ENCODE measurements at regions not wholly inside any gene's neighbourhood (a gene's known extent, or its start where the extent isn't known, plus 50 kb on each side); places are given as distances from the start of the nearest gene placed in this dataset.

DNA sequence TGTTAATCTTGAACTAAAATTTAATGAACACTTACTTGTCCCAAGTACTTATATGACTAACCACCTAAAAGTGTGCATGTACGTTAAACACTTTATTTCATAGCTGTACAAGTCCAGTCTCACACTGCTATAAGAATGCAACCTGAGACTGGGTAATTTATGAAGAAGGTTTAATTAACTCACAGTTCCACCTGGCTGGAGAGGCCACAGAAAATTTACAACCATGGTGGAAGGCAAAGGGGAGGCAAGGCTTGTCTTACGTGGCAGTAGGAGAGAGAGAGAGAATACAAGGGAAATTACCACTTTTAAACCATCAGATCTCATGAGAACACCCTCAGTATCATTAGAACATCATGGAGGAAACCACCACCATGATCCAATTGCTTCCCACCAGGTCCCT is 748.7 kb upstream of the HS3ST1 start:
- no peak overlapping the region for H3K4me3 ChIP-seq (ENCODE audit: low read length)
- no peaks in the 10 kb centered on the region for H3K36me3 ChIP-seq (ENCODE audit: insufficient read depth, low read length)
- no peaks in the 10 kb centered on the region for H3K4me1 ChIP-seq (ENCODE audit: insufficient read depth, low read length)
- WGBS: 100% methylated on average over 2 of the region's 2 CpGs
- no peak overlapping the region for H3K27ac ChIP-seq (ENCODE audit: low read depth, low read length)
- no peak overlapping the region for H3K9ac ChIP-seq (ENCODE audit: low read depth, low read length)
- H3K9me3 ChIP-seq (ENCODE audit: insufficient read depth, low read depth, low read length): no peaks in the 10 kb centered on the region
- no peaks in the 10 kb centered on the region for H3K27me3 ChIP-seq (ENCODE audit: insufficient read depth, low read length)

DNA sequence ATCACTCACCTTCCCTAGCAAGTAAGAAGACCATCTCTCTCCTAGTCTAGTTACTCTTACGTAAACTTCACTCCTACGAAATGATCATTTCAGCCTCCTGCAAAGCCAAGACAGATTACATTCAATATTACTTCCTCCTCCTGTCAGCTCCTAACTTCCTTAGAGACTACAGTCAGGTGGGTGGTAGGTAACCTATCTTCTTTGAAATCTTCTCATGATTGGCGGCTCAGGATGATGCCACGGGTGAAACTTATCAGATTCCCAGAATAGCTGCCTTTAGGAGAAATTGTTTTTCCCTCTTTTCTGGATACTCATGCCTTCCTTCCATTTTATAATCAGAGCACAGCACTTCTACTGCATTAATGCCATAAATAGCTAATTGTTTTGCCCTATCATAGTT is 744.8 kb upstream of the HS3ST1 start:
- no peaks in the 10 kb centered on the region for H3K36me3 ChIP-seq (ENCODE audit: insufficient read depth, low read length)
- WGBS: 96% methylated on average over 4 of the region's 4 CpGs
- no peaks in the 10 kb centered on the region for H3K9me3 ChIP-seq (ENCODE audit: insufficient read depth, low read depth, low read length)
- no peak overlapping the region for H3K4me3 ChIP-seq (ENCODE audit: low read length)
- no peak overlapping the region for H3K27ac ChIP-seq (ENCODE audit: low read depth, low read length)
- H3K4me1 ChIP-seq (ENCODE audit: insufficient read depth, low read length): peaks cover 3% of the 10 kb centered on the region; the same call in 1 of the 2 replicates
- no peaks in the 10 kb centered on the region for H3K27me3 ChIP-seq (ENCODE audit: insufficient read depth, low read length)
- no peak overlapping the region for H3K9ac ChIP-seq (ENCODE audit: low read depth, low read length)

DNA sequence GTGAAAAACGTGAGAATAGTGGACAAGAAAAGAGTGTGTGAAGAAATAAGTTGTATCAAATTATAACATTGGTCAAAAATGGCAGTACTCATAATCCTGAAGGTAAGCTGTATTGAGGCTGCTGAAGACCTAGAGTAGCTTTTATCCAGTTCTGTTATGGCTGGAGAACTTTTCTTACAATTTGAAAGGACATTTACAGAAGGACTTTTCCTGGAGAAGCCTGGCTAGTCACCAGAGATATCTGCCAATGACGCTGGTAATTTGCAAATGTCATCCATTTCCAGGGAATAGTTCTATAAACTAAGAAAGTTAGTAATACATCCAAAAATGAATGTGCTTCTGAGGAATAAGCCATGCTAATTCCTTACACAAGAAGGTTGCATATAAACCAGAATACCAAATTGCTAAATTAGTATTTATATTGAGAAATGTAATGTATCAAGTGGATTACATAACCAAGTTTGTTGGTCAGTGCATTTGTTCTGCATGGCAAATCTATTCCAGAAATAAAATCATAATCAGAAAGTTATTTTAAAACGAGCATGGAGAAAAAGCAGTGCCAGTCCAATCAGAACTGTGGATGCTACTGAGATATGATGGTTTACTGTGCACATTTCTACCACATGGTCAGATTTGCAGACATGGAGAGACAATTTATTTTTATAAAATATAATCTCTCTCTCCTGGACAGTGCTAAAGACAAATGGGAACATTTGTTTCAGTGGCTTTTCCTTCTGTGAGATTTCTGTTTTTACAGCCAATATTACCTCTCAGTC is 743.7 kb upstream of the HS3ST1 start:
- H3K9me3 ChIP-seq (ENCODE audit: insufficient read depth, low read depth, low read length): no peaks in the 10 kb centered on the region
- WGBS: 90% methylated on average over 3 of the region's 3 CpGs

DNA sequence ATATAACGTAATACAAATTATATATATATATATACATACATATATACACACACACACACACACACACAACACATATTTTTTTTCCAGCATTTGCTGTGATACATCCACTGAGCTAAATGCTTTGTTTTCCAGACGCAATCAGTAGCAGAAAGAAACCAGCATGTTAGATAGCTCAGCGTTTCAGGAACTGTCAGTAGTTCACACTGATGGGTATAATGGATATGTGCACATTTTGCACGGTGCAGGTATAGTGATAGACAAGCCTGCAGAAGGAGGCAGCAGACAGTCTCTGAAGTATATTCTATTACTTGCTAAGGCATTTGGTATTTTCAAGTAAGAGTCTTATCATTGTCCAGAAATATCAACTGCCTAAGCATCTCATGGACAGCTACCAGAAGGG is 741.6 kb upstream of the HS3ST1 start:
- WGBS: 99% methylated on average over 3 of the region's 4 CpGs
- no peaks in the 10 kb centered on the region for H3K9me3 ChIP-seq (ENCODE audit: insufficient read depth, low read depth, low read length)
- no peak overlapping the region for H3K9ac ChIP-seq (ENCODE audit: low read depth, low read length)
- no peak overlapping the region for H3K4me3 ChIP-seq (ENCODE audit: low read length)
- peaks cover 3% of the 10 kb centered on the region; the same call in 1 of the 2 replicates for H3K4me1 ChIP-seq (ENCODE audit: insufficient read depth, low read length)
- H3K36me3 ChIP-seq (ENCODE audit: insufficient read depth, low read length): no peaks in the 10 kb centered on the region
- no peaks in the 10 kb centered on the region for H3K27me3 ChIP-seq (ENCODE audit: insufficient read depth, low read length)
- no peak overlapping the region for H3K27ac ChIP-seq (ENCODE audit: low read depth, low read length)

More for the DNA sequence above, 743.7 kb upstream of the HS3ST1 start:
- Histone ChIP-seq H3K36me3 (ENCODE audit: insufficient read depth, low read length) (no peaks in the 10 kb centered on the region), H3K4me3 (ENCODE audit: low read length) (no peak overlapping the region), H3K4me1 (ENCODE audit: insufficient read depth, low read length) (peaks cover 3% of the 10 kb centered on the region; the same call in 1 of the 2 replicates), H3K27me3 (ENCODE audit: insufficient read depth, low read length) (no peaks in the 10 kb centered on the region), H3K9ac (ENCODE audit: low read depth, low read length) (no peak overlapping the region), H3K27ac (ENCODE audit: low read depth, low read length) (no peak overlapping the region)

DNA sequence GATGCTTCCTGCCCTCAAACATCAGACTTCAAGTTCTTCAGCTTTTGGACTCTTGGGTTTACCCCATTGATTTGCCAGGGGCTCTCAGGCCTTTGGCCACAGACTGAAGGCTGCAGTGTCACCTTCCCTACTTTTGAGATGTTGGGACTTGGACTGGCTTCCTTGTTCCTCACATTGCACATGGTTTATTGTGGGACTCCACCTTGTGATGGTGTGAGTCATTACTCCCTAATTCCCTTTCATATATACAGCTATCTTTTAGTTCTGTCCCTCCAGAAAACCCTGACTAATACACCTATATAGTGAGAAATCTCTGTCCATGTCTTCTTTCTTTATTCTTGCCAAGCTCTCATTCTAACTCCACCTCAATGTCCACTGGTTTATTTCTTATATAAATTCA is 736.9 kb upstream of the HS3ST1 start:
- H3K4me3 ChIP-seq (ENCODE audit: low read length): no peak overlapping the region
- no peaks in the 10 kb centered on the region for H3K9me3 ChIP-seq (ENCODE audit: insufficient read depth, low read depth, low read length)
- H3K27me3 ChIP-seq (ENCODE audit: insufficient read depth, low read length): no peaks in the 10 kb centered on the region
- no peak overlapping the region for H3K9ac ChIP-seq (ENCODE audit: low read depth, low read length)
- H3K27ac ChIP-seq (ENCODE audit: low read depth, low read length): no peak overlapping the region
- H3K36me3 ChIP-seq (ENCODE audit: insufficient read depth, low read length): no peaks in the 10 kb centered on the region
- no peaks in the 10 kb centered on the region; the same call in 1 of the 2 replicates for H3K4me1 ChIP-seq (ENCODE audit: insufficient read depth, low read length)

DNA sequence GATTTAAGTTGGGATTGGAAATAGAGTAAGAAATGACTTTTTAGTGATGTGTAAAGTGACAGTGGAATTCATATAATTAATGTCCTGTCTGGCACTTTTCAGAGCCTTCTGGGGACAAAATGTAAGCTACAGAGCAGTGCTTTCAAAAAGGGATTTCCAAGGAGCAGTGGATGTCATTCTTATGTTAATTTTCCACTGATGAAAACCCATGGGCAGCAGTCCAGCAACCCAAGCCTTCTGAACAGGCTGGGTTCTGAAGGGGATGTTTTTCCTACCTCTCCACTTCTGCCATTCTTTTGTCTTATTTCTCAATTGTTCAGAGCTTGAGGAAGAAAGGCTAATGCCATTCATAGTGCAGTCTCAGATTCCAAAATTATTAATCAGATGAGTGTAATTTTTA is 717.6 kb upstream of the HS3ST1 start:
- Histone ChIP-seq H3K4me3 (ENCODE audit: low read length) (no peak overlapping the region), H3K9ac (ENCODE audit: low read depth, low read length) (no peak overlapping the region), H3K9me3 (ENCODE audit: insufficient read depth, low read depth, low read length) (peaks cover 5% of the 10 kb centered on the region; the same call in 1 of the 2 replicates), H3K36me3 (ENCODE audit: insufficient read depth, low read length) (no peaks in the 10 kb centered on the region), H3K27me3 (ENCODE audit: insufficient read depth, low read length) (no peaks in the 10 kb centered on the region), H3K4me1 (ENCODE audit: insufficient read depth, low read length) (peaks cover 4% of the 10 kb centered on the region; the same call in 1 of the 2 replicates), H3K27ac (ENCODE audit: low read depth, low read length) (no peak overlapping the region)

DNA sequence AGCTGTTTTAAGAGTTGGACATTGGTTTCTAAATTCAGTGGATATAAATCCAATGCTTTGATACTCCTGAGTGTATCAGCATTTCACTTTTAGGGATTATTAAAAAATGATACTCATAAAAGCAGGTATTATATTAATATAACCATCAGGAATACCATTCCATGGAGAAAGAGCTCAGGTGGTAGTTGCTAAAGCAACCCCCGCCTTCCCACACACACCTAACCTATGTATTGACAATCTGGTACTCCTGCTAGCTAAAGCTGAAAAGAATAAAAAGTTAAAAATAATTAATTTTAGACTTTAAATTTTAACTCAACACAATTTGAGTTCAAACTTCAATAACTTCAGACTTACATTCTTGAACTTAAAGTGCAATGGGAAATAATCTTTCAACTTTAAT is 717.1 kb upstream of the HS3ST1 start:
- Histone ChIP-seq H3K27me3 (ENCODE audit: insufficient read depth, low read length) (no peaks in the 10 kb centered on the region), H3K9me3 (ENCODE audit: insufficient read depth, low read depth, low read length) (peaks cover 5% of the 10 kb centered on the region; the same call in 1 of the 2 replicates), H3K36me3 (ENCODE audit: insufficient read depth, low read length) (no peaks in the 10 kb centered on the region), H3K27ac (ENCODE audit: low read depth, low read length) (no peak overlapping the region), H3K4me3 (ENCODE audit: low read length) (no peak overlapping the region), H3K9ac (ENCODE audit: low read depth, low read length) (no peak overlapping the region), H3K4me1 (ENCODE audit: insufficient read depth, low read length) (peaks cover 4% of the 10 kb centered on the region; the same call in 1 of the 2 replicates)
- no CpG with 5 or more reads among the region's 1 CpG for WGBS

DNA sequence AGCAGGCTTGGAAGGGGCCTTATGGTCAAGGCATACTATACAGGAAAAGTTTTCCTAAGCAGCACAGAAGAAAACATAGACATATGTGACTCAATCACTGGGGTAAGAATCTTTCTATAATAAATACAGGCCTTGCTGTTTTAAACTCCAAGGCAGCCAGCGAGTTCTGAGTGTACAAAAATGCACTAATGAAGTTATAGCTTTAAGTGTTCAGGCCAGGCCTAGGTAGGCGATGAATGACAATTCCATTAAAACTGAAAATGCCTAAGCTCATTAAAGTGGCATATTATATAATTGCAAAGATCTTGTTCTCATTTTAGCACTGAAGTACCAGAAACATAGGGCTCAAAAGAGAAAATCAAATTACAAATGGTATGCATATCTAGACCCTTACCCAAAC is 716.4 kb upstream of the HS3ST1 start:
- Histone ChIP-seq H3K27ac (ENCODE audit: low read depth, low read length) (no peak overlapping the region), H3K36me3 (ENCODE audit: insufficient read depth, low read length) (no peaks in the 10 kb centered on the region), H3K4me1 (ENCODE audit: insufficient read depth, low read length) (peaks cover 4% of the 10 kb centered on the region; the same call in 1 of the 2 replicates), H3K4me3 (ENCODE audit: low read length) (no peak overlapping the region), H3K9ac (ENCODE audit: low read depth, low read length) (no peak overlapping the region), H3K27me3 (ENCODE audit: insufficient read depth, low read length) (no peaks in the 10 kb centered on the region), H3K9me3 (ENCODE audit: insufficient read depth, low read depth, low read length) (peaks cover 3% of the 10 kb centered on the region; the same call in 1 of the 2 replicates)
- 88% methylated on average over 2 of the region's 2 CpGs for WGBS

DNA sequence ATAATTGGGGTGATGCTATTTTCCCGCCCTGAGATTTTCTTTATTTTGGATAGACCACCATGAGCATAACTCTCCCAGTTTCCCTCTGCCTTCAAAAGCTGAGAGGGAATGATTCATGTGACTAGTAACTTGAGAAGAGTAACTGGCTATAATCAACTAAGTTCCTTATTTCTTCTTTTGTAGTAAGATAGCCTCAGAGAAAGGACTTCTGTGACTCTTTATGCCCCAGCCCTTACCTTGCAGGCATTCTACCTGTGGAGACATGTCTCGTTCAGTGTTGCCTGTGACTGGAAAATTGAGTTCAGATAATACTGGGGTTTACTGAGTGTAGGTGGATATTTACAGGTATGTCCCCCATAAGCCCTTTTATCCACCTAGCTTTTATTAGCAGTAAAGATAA is 715.4 kb upstream of the HS3ST1 start:
- Histone ChIP-seq H3K9ac (ENCODE audit: low read depth, low read length) (no peak overlapping the region), H3K27ac (ENCODE audit: low read depth, low read length) (no peak overlapping the region), H3K4me1 (ENCODE audit: insufficient read depth, low read length) (peaks cover 4% of the 10 kb centered on the region; the same call in 1 of the 2 replicates), H3K27me3 (ENCODE audit: insufficient read depth, low read length) (no peaks in the 10 kb centered on the region), H3K9me3 (ENCODE audit: insufficient read depth, low read depth, low read length) (peaks cover 3% of the 10 kb centered on the region; the same call in 1 of the 2 replicates), H3K36me3 (ENCODE audit: insufficient read depth, low read length) (no peaks in the 10 kb centered on the region), H3K4me3 (ENCODE audit: low read length) (no peak overlapping the region)
- 93% methylated on average over 1 of the region's 2 CpGs for WGBS

DNA sequence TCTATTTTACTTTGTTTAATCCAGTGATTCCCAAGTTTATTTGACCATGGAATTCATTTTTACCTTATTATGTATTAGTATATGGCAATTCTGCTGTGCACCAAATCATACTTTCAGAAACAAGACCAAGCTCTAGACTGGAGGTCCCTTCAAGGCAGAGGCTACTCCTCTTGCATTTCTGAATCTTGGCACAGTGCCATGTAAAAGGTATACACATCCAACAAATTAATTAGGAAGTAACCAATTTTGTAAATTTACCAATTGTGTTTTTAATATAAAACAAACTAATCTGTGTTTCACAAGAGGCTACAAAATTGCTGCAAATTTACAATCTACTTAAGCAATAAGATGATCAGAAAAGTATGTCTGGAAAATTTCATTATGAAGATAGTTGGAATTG is 712.2 kb upstream of the HS3ST1 start:
- H3K27me3 ChIP-seq (ENCODE audit: insufficient read depth, low read length): no peaks in the 10 kb centered on the region
- H3K4me3 ChIP-seq (ENCODE audit: low read length): no peak overlapping the region
- H3K9me3 ChIP-seq (ENCODE audit: insufficient read depth, low read depth, low read length): no peaks in the 10 kb centered on the region
- H3K27ac ChIP-seq (ENCODE audit: low read depth, low read length): no peak overlapping the region
- no peaks in the 10 kb centered on the region for H3K36me3 ChIP-seq (ENCODE audit: insufficient read depth, low read length)
- no peak overlapping the region for H3K9ac ChIP-seq (ENCODE audit: low read depth, low read length)
- H3K4me1 ChIP-seq (ENCODE audit: insufficient read depth, low read length): no peaks in the 10 kb centered on the region

DNA sequence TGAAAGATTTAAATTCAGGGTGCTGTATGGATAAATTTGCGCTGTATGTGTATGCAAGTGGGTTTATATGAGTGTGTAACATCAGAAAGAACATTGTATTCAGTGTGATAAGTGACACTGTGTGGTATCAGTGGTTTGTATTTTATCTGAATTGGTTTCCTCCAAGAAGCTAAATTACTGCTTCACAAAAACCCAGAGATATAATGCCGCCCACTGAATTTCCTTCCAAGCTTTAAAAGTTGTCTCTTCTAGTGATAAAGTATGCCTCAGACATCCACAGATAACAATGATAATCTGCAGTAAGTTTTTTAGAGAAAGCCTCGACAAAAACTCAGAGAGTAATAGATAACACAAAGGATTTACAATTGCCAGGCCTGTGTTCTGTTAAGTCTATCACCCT is 710.6 kb upstream of the HS3ST1 start:
- Histone ChIP-seq H3K9me3 (ENCODE audit: insufficient read depth, low read depth, low read length) (no peaks in the 10 kb centered on the region), H3K27me3 (ENCODE audit: insufficient read depth, low read length) (no peaks in the 10 kb centered on the region), H3K9ac (ENCODE audit: low read depth, low read length) (no peak overlapping the region), H3K4me3 (ENCODE audit: low read length) (no peak overlapping the region), H3K27ac (ENCODE audit: low read depth, low read length) (no peak overlapping the region), H3K36me3 (ENCODE audit: insufficient read depth, low read length) (no peaks in the 10 kb centered on the region), H3K4me1 (ENCODE audit: insufficient read depth, low read length) (no peaks in the 10 kb centered on the region)
- 88% methylated on average over 3 of the region's 3 CpGs for WGBS
